ENCODE measurements at regions not wholly inside any gene's neighbourhood (a gene's known extent, or its start where the extent isn't known, plus 50 kb on each side); places are given as distances from the start of the nearest gene placed in this dataset.

DNA sequence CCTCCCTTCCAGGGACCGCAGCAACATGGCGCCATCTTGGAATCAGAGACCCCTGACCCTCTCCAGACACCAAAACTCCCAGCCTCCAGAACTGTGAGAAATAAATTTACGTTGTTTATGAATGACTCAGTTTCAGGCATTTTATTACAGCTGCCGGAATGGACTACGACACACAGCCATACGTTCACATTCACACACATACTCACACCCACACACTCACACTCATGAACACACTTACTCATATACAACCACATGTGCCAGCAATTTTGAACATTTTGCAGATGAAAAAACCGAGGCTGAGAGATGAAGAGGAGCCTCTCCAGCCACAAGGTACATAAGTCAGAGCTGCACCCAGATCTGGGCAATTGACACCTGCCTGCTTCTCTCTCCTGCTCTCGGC lies 151.0 kb upstream of the RAB4A start:
- no peak for TF ChIP-seq POLR2AphosphoS5 (IDR thresholded peaks at IDR 0.05; ENCODE audit: low read depth)
- TF ChIP-seq, protein P1, sequence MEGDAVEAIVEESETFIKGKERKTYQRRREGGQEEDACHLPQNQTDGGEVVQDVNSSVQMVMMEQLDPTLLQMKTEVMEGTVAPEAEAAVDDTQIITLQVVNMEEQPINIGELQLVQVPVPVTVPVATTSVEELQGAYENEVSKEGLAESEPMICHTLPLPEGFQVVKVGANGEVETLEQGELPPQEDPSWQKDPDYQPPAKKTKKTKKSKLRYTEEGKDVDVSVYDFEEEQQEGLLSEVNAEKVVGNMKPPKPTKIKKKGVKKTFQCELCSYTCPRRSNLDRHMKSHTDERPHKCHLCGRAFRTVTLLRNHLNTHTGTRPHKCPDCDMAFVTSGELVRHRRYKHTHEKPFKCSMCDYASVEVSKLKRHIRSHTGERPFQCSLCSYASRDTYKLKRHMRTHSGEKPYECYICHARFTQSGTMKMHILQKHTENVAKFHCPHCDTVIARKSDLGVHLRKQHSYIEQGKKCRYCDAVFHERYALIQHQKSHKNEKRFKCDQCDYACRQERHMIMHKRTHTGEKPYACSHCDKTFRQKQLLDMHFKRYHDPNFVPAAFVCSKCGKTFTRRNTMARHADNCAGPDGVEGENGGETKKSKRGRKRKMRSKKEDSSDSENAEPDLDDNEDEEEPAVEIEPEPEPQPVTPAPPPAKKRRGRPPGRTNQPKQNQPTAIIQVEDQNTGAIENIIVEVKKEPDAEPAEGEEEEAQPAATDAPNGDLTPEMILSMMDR (conservative IDR thresholded peaks at IDR 0.05; ENCODE audit: low read depth in 2 of 2) = no peak
- TF ChIP-seq, protein P2, sequence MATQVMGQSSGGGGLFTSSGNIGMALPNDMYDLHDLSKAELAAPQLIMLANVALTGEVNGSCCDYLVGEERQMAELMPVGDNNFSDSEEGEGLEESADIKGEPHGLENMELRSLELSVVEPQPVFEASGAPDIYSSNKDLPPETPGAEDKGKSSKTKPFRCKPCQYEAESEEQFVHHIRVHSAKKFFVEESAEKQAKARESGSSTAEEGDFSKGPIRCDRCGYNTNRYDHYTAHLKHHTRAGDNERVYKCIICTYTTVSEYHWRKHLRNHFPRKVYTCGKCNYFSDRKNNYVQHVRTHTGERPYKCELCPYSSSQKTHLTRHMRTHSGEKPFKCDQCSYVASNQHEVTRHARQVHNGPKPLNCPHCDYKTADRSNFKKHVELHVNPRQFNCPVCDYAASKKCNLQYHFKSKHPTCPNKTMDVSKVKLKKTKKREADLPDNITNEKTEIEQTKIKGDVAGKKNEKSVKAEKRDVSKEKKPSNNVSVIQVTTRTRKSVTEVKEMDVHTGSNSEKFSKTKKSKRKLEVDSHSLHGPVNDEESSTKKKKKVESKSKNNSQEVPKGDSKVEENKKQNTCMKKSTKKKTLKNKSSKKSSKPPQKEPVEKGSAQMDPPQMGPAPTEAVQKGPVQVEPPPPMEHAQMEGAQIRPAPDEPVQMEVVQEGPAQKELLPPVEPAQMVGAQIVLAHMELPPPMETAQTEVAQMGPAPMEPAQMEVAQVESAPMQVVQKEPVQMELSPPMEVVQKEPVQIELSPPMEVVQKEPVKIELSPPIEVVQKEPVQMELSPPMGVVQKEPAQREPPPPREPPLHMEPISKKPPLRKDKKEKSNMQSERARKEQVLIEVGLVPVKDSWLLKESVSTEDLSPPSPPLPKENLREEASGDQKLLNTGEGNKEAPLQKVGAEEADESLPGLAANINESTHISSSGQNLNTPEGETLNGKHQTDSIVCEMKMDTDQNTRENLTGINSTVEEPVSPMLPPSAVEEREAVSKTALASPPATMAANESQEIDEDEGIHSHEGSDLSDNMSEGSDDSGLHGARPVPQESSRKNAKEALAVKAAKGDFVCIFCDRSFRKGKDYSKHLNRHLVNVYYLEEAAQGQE (IDR thresholded peaks at IDR 0.05; ENCODE audit: unreplicated experiment) = no peak
- TF ChIP-seq EZH2 (IDR thresholded peaks at IDR 0.05; ENCODE audit: low read depth, unreplicated experiment) = no peak

Data from GM23338 (cell line).